ENCODE measurements at regions not wholly inside any gene's neighbourhood (a gene's known extent, or its start where the extent isn't known, plus 50 kb on each side); places are given as distances from the start of the nearest gene placed in this dataset.
A peak's percentile ranks its signal among the peaks of the same experiment; 100 is the strongest.

- Histone ChIP-seq H3K4me2 (replicated peaks; ENCODE audit: extremely low read depth, low read length, poor library complexity, severe bottlenecking) (no peak overlapping the region), H3K4me3 (replicated peaks in 1 of 3; ENCODE audit: low read depth in 2 of 3, low read length in 3 of 3) (no peak overlapping the region), H3K36me3 (replicated peaks in 1 of 2; ENCODE audit: control insufficient read depth in 1 of 2, insufficient read depth in 2 of 2, low read length in 2 of 2) (no peaks in the 10 kb centered on the region), H3K9ac (ENCODE audit: insufficient read depth, low read length, poor library complexity, severe bottlenecking) (no peak overlapping the region), H4K20me1 (ENCODE audit: insufficient read depth, low read length) (no peaks in the 10 kb centered on the region), H2AFZ (ENCODE audit: insufficient read depth, low read depth, low read length, poor library complexity, severe bottlenecking) (no peak overlapping the region), H3K79me2 (ENCODE audit: insufficient read depth, low read length) (no peaks in the 10 kb centered on the region), H3K4me1 (ENCODE audit: control insufficient read depth in 1 of 2, insufficient read depth in 2 of 2, low read length in 2 of 2) (peaks cover 9 to 32% of the 10 kb centered on the region in 2 donors), H3K27ac (ENCODE audit: low read depth in 1 of 2, low read length in 2 of 2) (no peak overlapping the region), H3K27me3 (ENCODE audit: control insufficient read depth in 2 of 2, insufficient read depth in 2 of 2, low read length in 2 of 2) (no peaks in the 10 kb centered on the region), H3K9me3 (replicated peaks in 1 of 2; ENCODE audit: control insufficient read depth in 1 of 2, insufficient read depth in 1 of 2, low read length in 2 of 2) (no peaks in the 10 kb centered on the region)
- TF ChIP-seq, protein P1, sequence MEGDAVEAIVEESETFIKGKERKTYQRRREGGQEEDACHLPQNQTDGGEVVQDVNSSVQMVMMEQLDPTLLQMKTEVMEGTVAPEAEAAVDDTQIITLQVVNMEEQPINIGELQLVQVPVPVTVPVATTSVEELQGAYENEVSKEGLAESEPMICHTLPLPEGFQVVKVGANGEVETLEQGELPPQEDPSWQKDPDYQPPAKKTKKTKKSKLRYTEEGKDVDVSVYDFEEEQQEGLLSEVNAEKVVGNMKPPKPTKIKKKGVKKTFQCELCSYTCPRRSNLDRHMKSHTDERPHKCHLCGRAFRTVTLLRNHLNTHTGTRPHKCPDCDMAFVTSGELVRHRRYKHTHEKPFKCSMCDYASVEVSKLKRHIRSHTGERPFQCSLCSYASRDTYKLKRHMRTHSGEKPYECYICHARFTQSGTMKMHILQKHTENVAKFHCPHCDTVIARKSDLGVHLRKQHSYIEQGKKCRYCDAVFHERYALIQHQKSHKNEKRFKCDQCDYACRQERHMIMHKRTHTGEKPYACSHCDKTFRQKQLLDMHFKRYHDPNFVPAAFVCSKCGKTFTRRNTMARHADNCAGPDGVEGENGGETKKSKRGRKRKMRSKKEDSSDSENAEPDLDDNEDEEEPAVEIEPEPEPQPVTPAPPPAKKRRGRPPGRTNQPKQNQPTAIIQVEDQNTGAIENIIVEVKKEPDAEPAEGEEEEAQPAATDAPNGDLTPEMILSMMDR (IDR thresholded peaks at IDR 0.05), result no peak
- Mint-ChIP-seq H3K27ac (no peak overlapping the region), H3K4me3 (no peak overlapping the region), H3K36me3 (peaks cover 0 to 1% of the 10 kb centered on the region in 2 donors), H3K27me3 (ENCODE audit: low read depth in 3 of 3) (peaks cover 0 to 2% (median 0%) of the 10 kb centered on the region in 3 donors), H3K9me3 (peaks cover 0 to 2% (median 0%) of the 10 kb centered on the region in 7 donors), H3K4me1 (peaks cover 19% of the 10 kb centered on the region)
- DNase-seq, result peak in 1 of 3 donors; percentile 25
- intact Hi-C loops (cut with micrococcal nuclease), result no loop called here
Measured at GRCh38 chr5:163889369-163889768, 383.9 kb downstream of the MAT2B start.

DNA sequence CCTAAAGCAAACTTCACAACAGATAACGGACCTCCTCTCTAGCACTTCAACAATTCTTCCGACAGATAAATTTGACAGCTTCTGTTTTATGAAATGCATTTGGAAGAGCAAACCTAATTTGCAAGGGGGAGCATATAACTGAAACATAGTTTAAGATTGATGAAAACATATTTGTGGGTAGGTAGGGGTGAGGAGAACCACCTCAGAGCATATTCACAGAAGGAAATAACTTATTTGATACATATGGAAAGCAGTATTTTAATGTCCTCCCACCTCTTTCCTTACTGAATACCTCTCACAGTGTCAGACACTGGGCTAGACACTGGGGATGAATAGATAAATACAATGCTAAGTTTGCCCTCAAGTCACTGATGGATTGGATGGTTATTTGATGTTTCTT, 384.8 kb downstream of the MAT2B start:
- H3K27ac Mint-ChIP-seq, result no peak overlapping the region
- intact Hi-C loops (cut with micrococcal nuclease), result loop anchor here in 1 of 2 donors (10.0 kb wide), 1 partner anchor 55 kb away; no protein-coding TSS in a partner anchor
- H3K9me3 Mint-ChIP-seq, result peaks cover 0 to 2% (median 0%) of the 10 kb centered on the region in 7 donors
- Histone ChIP-seq H3K4me3 (replicated peaks in 1 of 3; ENCODE audit: low read depth in 2 of 3, low read length in 3 of 3) (no peak overlapping the region), H3K9ac (ENCODE audit: insufficient read depth, low read length, poor library complexity, severe bottlenecking) (no peak overlapping the region), H4K20me1 (ENCODE audit: insufficient read depth, low read length) (no peaks in the 10 kb centered on the region), H3K4me1 (ENCODE audit: control insufficient read depth in 1 of 2, insufficient read depth in 2 of 2, low read length in 2 of 2) (peaks cover 13 to 39% of the 10 kb centered on the region in 2 donors), H3K79me2 (ENCODE audit: insufficient read depth, low read length) (no peaks in the 10 kb centered on the region), H3K9me3 (replicated peaks in 1 of 2; ENCODE audit: control insufficient read depth in 1 of 2, insufficient read depth in 1 of 2, low read length in 2 of 2) (no peaks in the 10 kb centered on the region), H2AFZ (ENCODE audit: insufficient read depth, low read depth, low read length, poor library complexity, severe bottlenecking) (no peak overlapping the region), H3K27me3 (ENCODE audit: control insufficient read depth in 2 of 2, insufficient read depth in 2 of 2, low read length in 2 of 2) (no peaks in the 10 kb centered on the region), H3K4me2 (replicated peaks; ENCODE audit: extremely low read depth, low read length, poor library complexity, severe bottlenecking) (no peak overlapping the region), H3K27ac (ENCODE audit: low read depth in 1 of 2, low read length in 2 of 2) (no peak overlapping the region), H3K36me3 (replicated peaks in 1 of 2; ENCODE audit: control insufficient read depth in 1 of 2, insufficient read depth in 2 of 2, low read length in 2 of 2) (no peaks in the 10 kb centered on the region)
- TF ChIP-seq, protein P1 (IDR thresholded peaks at IDR 0.05), result no peak
- peaks cover 0 to 2% (median 0%) of the 10 kb centered on the region in 3 donors for H3K27me3 Mint-ChIP-seq (ENCODE audit: low read depth in 3 of 3)
- no CpG with 5 or more reads among the region's 2 CpGs for WGBS (ENCODE audit: insufficient coverage)
- no peak overlapping the region for H3K4me3 Mint-ChIP-seq
- DNase-seq, result no peak
- peaks cover 0 to 1% of the 10 kb centered on the region in 2 donors for H3K36me3 Mint-ChIP-seq
- peaks cover 27% of the 10 kb centered on the region for H3K4me1 Mint-ChIP-seq

Data from CD14-positive monocyte (primary cell).